Ovary (tissue), 3 donors: ENCODE measurements at regions not wholly inside any gene's neighbourhood (a gene's known extent, or its start where the extent isn't known, plus 50 kb on each side); places are given as distances from the start of the nearest gene placed in this dataset.

Experiments used
- POLR2A ChIP-seq: fragments of 450-650 bp; IDR thresholded peaks from one replicate; pipeline ENCODE4 v1.6.1; 2017; ENCODE audit warnings: antibody characterized with exemption, mild to moderate bottlenecking, moderate library complexity
- TF ChIP-seq, protein P1 (sequence below), 3 donors: fragments of 450-650 bp in 2 of 3; fragments of 200-600 bp in 1 of 3; IDR thresholded peaks; one replicate each; pipeline versions ENCODE4 v1.5.1 to v1.8.0; 2016 to 2022; ENCODE audit warnings: antibody characterized with exemption in 3 of 3, mild to moderate bottlenecking in 1 of 3
- donor health status: DM: no; HTN: no; CAD: no.

- TF ChIP-seq, protein P1, sequence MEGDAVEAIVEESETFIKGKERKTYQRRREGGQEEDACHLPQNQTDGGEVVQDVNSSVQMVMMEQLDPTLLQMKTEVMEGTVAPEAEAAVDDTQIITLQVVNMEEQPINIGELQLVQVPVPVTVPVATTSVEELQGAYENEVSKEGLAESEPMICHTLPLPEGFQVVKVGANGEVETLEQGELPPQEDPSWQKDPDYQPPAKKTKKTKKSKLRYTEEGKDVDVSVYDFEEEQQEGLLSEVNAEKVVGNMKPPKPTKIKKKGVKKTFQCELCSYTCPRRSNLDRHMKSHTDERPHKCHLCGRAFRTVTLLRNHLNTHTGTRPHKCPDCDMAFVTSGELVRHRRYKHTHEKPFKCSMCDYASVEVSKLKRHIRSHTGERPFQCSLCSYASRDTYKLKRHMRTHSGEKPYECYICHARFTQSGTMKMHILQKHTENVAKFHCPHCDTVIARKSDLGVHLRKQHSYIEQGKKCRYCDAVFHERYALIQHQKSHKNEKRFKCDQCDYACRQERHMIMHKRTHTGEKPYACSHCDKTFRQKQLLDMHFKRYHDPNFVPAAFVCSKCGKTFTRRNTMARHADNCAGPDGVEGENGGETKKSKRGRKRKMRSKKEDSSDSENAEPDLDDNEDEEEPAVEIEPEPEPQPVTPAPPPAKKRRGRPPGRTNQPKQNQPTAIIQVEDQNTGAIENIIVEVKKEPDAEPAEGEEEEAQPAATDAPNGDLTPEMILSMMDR (IDR thresholded peaks at IDR 0.05), result no peak
- no peak for TF ChIP-seq POLR2A
These were observed 121.6 kb upstream of the DCLK2 start for GRCh38 chr4:149956678-149957077.
